Chondrocyte (in vitro differentiated cells): ENCODE measurements at regions not wholly inside any gene's neighbourhood (a gene's known extent, or its start where the extent isn't known, plus 50 kb on each side); places are given as distances from the start of the nearest gene placed in this dataset.
A peak's percentile ranks its signal among the peaks of the same experiment; 100 is the strongest.

Experiments
- DNase-seq: peaks from one replicate; pipeline ENCODE4 v3.0.0; 2021; ENCODE audit warnings: mixed read lengths, low spot score
- H3K27ac Mint-ChIP-seq: one replicate; pipeline ENCODE4 v1.8.0; 2021; ENCODE audit warnings: mild to moderate bottlenecking, moderate library complexity, mixed read lengths; ENCODE audit not compliant: unreplicated experiment
- H3K27me3 Mint-ChIP-seq: 2 replicates; pipeline ENCODE4 v1.8.0; 2021; ENCODE audit warnings: low read depth, mixed read lengths
- H3K36me3 Mint-ChIP-seq: 2 replicates; pipeline ENCODE4 v1.8.0; 2021; ENCODE audit warnings: low read depth, mixed read lengths
- H3K4me1 Mint-ChIP-seq: 2 replicates; pipeline ENCODE4 v1.8.0; 2021; ENCODE audit warnings: low read depth, mild to moderate bottlenecking, mixed read lengths
- H3K4me3 Mint-ChIP-seq: one replicate; pipeline ENCODE4 v1.8.0; 2021; ENCODE audit warnings: mild to moderate bottlenecking, moderate library complexity, mixed read lengths; ENCODE audit not compliant: unreplicated experiment
- H3K9me3 Mint-ChIP-seq: 2 replicates; pipeline ENCODE4 v1.8.0; 2021; ENCODE audit warnings: low read depth, mixed read lengths
- CTCF ChIP-seq: fragments of 200-600 bp; sonication (generic); IDR thresholded peaks from 2 replicates; pipeline ENCODE4 v1.5.0; 2021; ENCODE audit warnings: antibody characterized with exemption, mild to moderate bottlenecking, moderate library complexity

GRCh38 chr3:162441716-162442115 lies 945.1 kb downstream of the OTOL1 start:
- Mint-ChIP-seq H3K27me3 (no peaks in the 10 kb centered on the region), H3K4me1 (peaks cover 7% of the 10 kb centered on the region), H3K36me3 (no peaks in the 10 kb centered on the region), H3K9me3 (peaks cover 8% of the 10 kb centered on the region), H3K27ac (no peak overlapping the region), H3K4me3 (no peak overlapping the region)
- no peak for TF ChIP-seq CTCF
- no peak for DNase-seq

GRCh38 chr3:162443376-162443775 lies 946.8 kb downstream of the OTOL1 start:
- no peak for DNase-seq
- H3K27me3 Mint-ChIP-seq: no peaks in the 10 kb centered on the region
- no peak overlapping the region for H3K4me3 Mint-ChIP-seq
- H3K36me3 Mint-ChIP-seq: no peaks in the 10 kb centered on the region
- no peak overlapping the region for H3K27ac Mint-ChIP-seq
- no peak for TF ChIP-seq CTCF
- H3K9me3 Mint-ChIP-seq: peaks cover 8% of the 10 kb centered on the region
- peaks cover 7% of the 10 kb centered on the region for H3K4me1 Mint-ChIP-seq

- H3K27ac Mint-ChIP-seq: no peak overlapping the region
- peaks cover 4% of the 10 kb centered on the region for H3K9me3 Mint-ChIP-seq
- no peak for TF ChIP-seq CTCF
- no peaks in the 10 kb centered on the region for H3K4me1 Mint-ChIP-seq
- no peak overlapping the region for H3K4me3 Mint-ChIP-seq
- no peaks in the 10 kb centered on the region for H3K36me3 Mint-ChIP-seq
- DNase-seq: no peak
- no peaks in the 10 kb centered on the region for H3K27me3 Mint-ChIP-seq
These were observed 972.2 kb downstream of the OTOL1 start for GRCh38 chr3:162468791-162469190.

DNA sequence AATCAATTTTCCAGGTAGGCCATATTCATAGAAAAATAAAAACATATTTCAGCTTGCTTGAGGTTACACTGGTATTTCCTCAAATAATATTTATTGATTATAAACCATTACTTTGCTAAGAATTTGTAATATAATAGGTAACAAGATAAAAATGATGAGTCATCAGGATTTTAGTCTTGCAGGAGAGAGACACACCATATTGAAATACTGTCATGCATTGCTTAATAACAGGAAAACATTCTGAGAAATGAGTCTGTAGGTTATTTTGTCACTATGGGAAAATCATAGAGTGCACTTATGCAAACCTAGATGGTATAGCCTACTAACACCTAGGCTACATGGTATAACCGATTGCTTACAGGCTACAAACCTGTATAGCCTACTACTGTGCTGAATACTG lies 990.5 kb downstream of the OTOL1 start:
- no peaks in the 10 kb centered on the region for H3K36me3 Mint-ChIP-seq
- H3K27me3 Mint-ChIP-seq: no peaks in the 10 kb centered on the region
- TF ChIP-seq CTCF: no peak
- peaks cover 4% of the 10 kb centered on the region for H3K4me1 Mint-ChIP-seq
- no peak for DNase-seq
- H3K9me3 Mint-ChIP-seq: peaks cover 2% of the 10 kb centered on the region
- no peak overlapping the region for H3K27ac Mint-ChIP-seq
- no peak overlapping the region for H3K4me3 Mint-ChIP-seq

DNA sequence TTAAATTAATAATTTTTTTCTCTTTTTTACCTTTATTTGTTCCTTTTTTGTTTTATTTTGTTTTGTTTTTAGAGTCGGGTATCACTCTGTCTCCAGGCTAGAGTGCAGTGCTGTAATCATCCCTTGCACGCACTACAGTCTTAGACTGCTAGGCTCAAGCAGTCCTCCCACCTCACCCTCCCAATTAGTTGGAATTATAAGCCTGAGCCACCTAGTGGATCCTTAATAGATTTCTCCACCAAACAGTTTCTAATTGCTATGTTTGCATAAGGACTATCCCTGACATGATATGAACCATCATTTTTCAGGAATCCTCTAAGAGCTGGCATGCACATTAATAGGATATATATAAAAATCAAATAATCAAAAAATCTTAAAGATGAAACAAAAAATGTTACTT lies 993.2 kb downstream of the OTOL1 start:
- Mint-ChIP-seq H3K4me3 (no peak overlapping the region), H3K4me1 (peaks cover 17% of the 10 kb centered on the region), H3K36me3 (no peaks in the 10 kb centered on the region), H3K27ac (no peak overlapping the region), H3K9me3 (peaks cover 2% of the 10 kb centered on the region), H3K27me3 (no peaks in the 10 kb centered on the region)
- peak; percentile 54 for TF ChIP-seq CTCF
- DNase-seq: no peak
